Activated CD8-positive, alpha-beta memory T cell treated with anti-CD3 and anti-CD28 coated beads, Interleukin-2, amount 10 ng/mL, durations not matched to agents 7 days and 5 days (primary cell): ENCODE measurements at regions not wholly inside any gene's neighbourhood (a gene's known extent, or its start where the extent isn't known, plus 50 kb on each side); places are given as distances from the start of the nearest gene placed in this dataset.
"Not testable (repeated sequence)": the region's sequence is repeated elsewhere in the genome, so short reads cannot be mapped to it uniquely, and the experiment has no call there.

Source experiments
- ATAC-seq: fragments of 150-1000 bp; cut with Tn5 transposase; one replicate; pipeline ENCODE4 v1.10.0; 2021; ENCODE audit warnings: moderate library complexity
- CTCF ChIA-PET: fragments of 350-600 bp; sonication (Branson Sonifier 250); formaldehyde crosslinking; loops from one replicate; lab custom pipeline; 2021; ENCODE audit warnings: antibody characterized with exemption; lab: Charles Lee
- DNase-seq: peaks from one replicate; pipeline ENCODE4 v3.0.0-alpha.2; 2020
- H3K27ac Mint-ChIP-seq: one replicate; pipeline ENCODE4 v1.8.0; 2021; ENCODE audit warnings: mild to moderate bottlenecking, mixed read lengths
- H3K27me3 Mint-ChIP-seq: one replicate; pipeline ENCODE4 v1.8.0; 2021; ENCODE audit warnings: mixed read lengths
- H3K36me3 Mint-ChIP-seq: one replicate; pipeline ENCODE4 v1.8.0; 2021; ENCODE audit warnings: mild to moderate bottlenecking, mixed read lengths
- H3K4me1 Mint-ChIP-seq: one replicate; pipeline ENCODE4 v1.8.0; 2021; ENCODE audit warnings: mixed read lengths
- H3K4me3 Mint-ChIP-seq: one replicate; pipeline ENCODE4 v1.8.0; 2021; ENCODE audit warnings: mild to moderate bottlenecking, moderate library complexity, mixed read lengths
- H3K9me3 Mint-ChIP-seq: one replicate; pipeline ENCODE4 v1.8.0; 2022; ENCODE audit warnings: low read depth, mixed read lengths

DNA sequence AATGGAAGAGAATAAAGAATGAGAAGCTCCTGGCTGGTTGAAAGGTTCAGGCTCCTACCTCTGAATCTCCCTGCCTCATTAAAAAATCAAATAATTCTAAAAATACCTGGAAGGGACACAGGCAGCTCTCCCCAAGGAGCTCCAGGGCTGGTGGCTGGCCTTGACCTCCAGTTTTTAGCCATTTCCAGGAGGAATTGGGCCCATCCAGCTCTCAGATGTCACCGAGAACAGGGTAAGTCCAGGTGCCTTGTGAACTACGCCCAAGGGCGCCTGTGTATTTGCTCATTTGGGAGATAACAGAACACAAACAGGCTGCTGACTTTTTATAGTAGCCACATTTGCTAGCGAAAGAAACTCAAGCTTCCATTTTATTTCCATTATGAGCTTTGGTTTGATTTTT, 321.0 kb upstream of the C1orf174 start:
- Mint-ChIP-seq H3K27me3 (no peaks in the 10 kb centered on the region), H3K4me1 (no peaks in the 10 kb centered on the region), H3K9me3 (no peaks in the 10 kb centered on the region), H3K36me3 (no peaks in the 10 kb centered on the region), H3K27ac (no peak overlapping the region), H3K4me3 (no peak overlapping the region)
- DNase-seq = no peak
- no peak for ATAC-seq
- CTCF ChIA-PET = interaction anchor here (1.0 kb wide), 1 partner anchor 364 kb away, joined by 3 read pairs; the partner anchor contains the start of gene DFFB

- CTCF ChIA-PET = no interaction called here
- Mint-ChIP-seq H3K4me1 (no peaks in the 10 kb centered on the region), H3K9me3 (no peaks in the 10 kb centered on the region), H3K36me3 (no peaks in the 10 kb centered on the region), H3K27me3 (no peaks in the 10 kb centered on the region), H3K27ac (no peak overlapping the region), H3K4me3 (no peak overlapping the region)
- ATAC-seq (no peak), DNase-seq (no peak)
These were observed 324.8 kb upstream of the C1orf174 start for GRCh38 chr1:4224684-4225467.

GRCh38 chr1:4227986-4228385, 327.9 kb upstream of the C1orf174 start:
- H3K27ac Mint-ChIP-seq = no peak overlapping the region
- no peaks in the 10 kb centered on the region for H3K4me1 Mint-ChIP-seq
- no peaks in the 10 kb centered on the region for H3K9me3 Mint-ChIP-seq
- DNase-seq = no peak
- no peaks in the 10 kb centered on the region for H3K36me3 Mint-ChIP-seq
- ATAC-seq = no peak
- CTCF ChIA-PET = no interaction called here
- H3K27me3 Mint-ChIP-seq = no peaks in the 10 kb centered on the region
- no peak overlapping the region for H3K4me3 Mint-ChIP-seq

DNA sequence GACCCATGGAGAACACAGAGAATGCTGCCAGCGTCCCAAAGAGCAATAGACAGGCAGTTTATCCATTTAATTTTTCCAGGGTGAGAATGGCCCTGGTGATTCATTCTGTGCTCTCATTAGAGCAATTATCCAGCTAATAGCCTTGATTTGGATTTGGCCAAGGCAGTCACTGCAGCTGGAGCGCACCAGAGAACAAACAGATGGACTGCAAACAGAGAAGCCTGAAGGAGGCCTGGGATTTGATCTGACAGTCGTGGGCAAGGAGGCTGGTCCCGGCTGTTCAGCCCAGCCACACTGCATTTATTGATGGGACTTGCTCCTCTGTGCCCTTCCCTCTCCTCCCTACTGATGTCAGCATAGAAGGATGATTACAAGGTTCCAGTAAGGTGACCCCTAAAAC, 353.9 kb upstream of the C1orf174 start:
- Mint-ChIP-seq H3K27ac (no peak overlapping the region), H3K4me1 (no peaks in the 10 kb centered on the region), H3K27me3 (peaks cover 7% of the 10 kb centered on the region), H3K9me3 (peaks cover 4% of the 10 kb centered on the region), H3K36me3 (no peaks in the 10 kb centered on the region), H3K4me3 (no peak overlapping the region)
- ATAC-seq = no peak
- CTCF ChIA-PET = no interaction called here
- DNase-seq = no peak

DNA sequence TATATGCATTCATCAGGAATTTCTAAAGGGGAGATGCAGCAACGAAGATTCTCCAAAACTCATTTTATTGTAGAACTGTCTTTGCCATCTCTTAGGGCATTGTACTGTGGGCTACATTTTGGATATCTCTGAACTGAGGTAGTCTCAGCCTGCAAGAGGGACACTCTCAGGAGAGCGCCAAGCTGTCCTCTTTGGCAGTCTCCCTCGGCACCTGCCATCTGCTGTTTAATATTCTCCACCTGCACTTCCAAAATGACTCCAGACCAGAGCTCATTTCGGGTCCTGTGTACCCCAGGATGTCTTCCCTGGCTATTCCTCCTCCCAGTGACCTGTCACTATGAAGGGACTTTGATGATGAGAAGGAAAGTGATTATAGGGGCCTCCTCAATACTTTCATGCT, 356.3 kb upstream of the C1orf174 start:
- no peaks in the 10 kb centered on the region for H3K36me3 Mint-ChIP-seq
- H3K9me3 Mint-ChIP-seq = peaks cover 7% of the 10 kb centered on the region
- ATAC-seq (no peak), DNase-seq (no peak)
- H3K4me3 Mint-ChIP-seq = no peak overlapping the region
- H3K27ac Mint-ChIP-seq = no peak overlapping the region
- peaks cover 3% of the 10 kb centered on the region for H3K27me3 Mint-ChIP-seq
- CTCF ChIA-PET = no interaction called here
- no peaks in the 10 kb centered on the region for H3K4me1 Mint-ChIP-seq

DNA sequence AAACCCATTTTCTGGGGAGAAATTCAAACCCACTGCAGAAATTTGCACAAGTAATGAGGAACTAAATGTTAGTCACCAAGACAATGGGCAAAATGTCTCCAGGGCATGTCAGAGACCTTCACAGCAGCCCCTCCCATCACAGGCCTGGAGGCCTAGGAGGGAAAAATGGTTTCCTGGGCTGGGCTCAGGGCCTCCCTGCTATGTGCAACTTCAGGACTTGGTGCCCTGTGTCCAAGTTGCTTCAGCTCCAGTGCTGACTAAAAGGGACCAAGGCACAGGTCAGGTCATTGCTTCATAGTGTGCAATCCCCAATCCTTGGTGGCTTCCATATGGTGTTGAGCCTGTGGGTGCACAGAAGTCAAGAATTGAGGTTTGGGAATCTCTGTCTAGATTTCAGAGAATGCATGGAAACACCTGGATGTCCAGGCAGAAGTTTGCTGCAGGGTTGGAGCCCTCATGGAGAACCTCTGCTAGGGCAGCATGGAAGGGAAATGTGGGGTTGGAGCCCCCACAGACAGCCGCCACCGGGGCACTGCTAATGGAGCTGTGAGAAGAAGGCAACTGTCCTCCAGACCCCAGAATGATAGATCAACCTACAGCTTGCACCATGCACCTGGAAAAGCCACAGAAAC, 358.2 kb upstream of the C1orf174 start:
- H3K27ac Mint-ChIP-seq, H3K36me3 Mint-ChIP-seq, ATAC-seq, H3K27me3 Mint-ChIP-seq, H3K4me3 Mint-ChIP-seq, H3K4me1 Mint-ChIP-seq, H3K9me3 Mint-ChIP-seq, DNase-seq, CTCF ChIA-PET: not testable (repeated sequence)

- H3K27ac Mint-ChIP-seq = no peak overlapping the region
- CTCF ChIA-PET = no interaction called here
- no peaks in the 10 kb centered on the region for H3K27me3 Mint-ChIP-seq
- H3K4me1 Mint-ChIP-seq = no peaks in the 10 kb centered on the region
- no peak overlapping the region for H3K4me3 Mint-ChIP-seq
- H3K36me3 Mint-ChIP-seq = no peaks in the 10 kb centered on the region
- ATAC-seq (no peak), DNase-seq (no peak)
- H3K9me3 Mint-ChIP-seq = peaks cover 7% of the 10 kb centered on the region
These were observed 361.3 kb upstream of the C1orf174 start for GRCh38 chr1:4261327-4261726.

DNA sequence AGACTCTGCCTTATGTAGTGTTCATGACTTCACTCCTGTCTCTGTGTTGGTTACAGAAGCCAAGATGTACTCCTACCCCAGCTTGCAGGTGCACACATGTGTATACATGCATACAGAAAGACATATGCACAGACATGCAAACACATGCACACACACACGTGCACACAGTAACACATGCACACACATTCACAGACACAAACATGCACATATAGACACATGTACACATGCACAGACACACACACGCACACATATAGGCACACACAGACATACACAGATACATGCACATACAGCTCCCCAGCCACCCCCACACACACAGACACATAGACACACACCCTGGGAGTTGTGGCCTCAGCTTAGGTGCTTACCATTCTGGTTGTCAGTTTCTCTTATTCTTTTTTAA, 362.6 kb upstream of the C1orf174 start:
- no peaks in the 10 kb centered on the region for H3K36me3 Mint-ChIP-seq
- ATAC-seq = no peak

DNA sequence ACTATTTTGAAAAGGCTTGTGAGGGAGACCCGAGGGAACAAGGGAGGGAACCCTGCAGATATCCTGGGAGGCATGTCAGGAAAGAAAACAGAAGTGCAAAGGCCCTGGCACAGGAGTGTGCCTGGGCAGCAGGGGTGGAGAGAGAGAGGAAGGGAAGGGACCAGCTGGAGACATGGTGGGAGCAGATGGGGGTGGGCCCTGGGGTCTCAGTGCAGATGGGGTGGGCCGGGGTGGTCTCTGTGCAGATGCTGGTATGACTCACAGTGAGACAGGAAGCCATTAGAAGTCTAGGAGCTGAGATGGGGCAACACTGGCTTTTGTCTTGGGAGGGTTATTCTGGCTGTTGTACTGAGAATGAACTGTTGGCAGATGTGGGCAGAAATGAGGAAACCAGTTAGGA, 363.6 kb upstream of the C1orf174 start:
- H3K36me3 Mint-ChIP-seq = no peaks in the 10 kb centered on the region
- DNase-seq = no peak
- CTCF ChIA-PET = no interaction called here
- H3K27ac Mint-ChIP-seq = no peak overlapping the region
- H3K9me3 Mint-ChIP-seq = peaks cover 4% of the 10 kb centered on the region
- peaks cover 3% of the 10 kb centered on the region for H3K4me1 Mint-ChIP-seq
- H3K27me3 Mint-ChIP-seq = no peaks in the 10 kb centered on the region
- no peak overlapping the region for H3K4me3 Mint-ChIP-seq
- ATAC-seq = no peak

More for the DNA sequence above, 362.6 kb upstream of the C1orf174 start:
- peaks cover 3% of the 10 kb centered on the region for H3K4me1 Mint-ChIP-seq
- no peak overlapping the region for H3K4me3 Mint-ChIP-seq
- H3K27me3 Mint-ChIP-seq = no peaks in the 10 kb centered on the region
- CTCF ChIA-PET = no interaction called here
- no peak overlapping the region for H3K27ac Mint-ChIP-seq
- H3K9me3 Mint-ChIP-seq = peaks cover 6% of the 10 kb centered on the region
- no peak for DNase-seq

DNA sequence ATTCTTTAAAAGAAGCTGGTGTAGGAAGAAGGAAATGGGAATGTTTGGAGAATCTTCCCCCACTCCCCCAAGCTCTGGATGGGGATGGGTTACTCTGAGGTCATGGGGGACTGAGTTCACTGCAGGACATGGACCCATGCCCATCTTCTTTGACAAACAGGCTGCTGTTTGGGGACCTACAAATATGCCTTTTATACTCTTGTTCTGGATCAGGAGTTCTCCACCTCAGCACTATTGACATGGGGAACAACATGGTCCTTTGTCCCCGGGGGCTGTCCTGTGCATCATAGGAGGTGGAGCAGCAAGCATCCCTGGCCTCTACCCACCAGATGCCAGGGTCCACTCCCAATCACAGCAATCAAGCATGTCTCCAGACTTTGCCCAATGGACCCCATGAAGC, 365.8 kb upstream of the C1orf174 start:
- CTCF ChIA-PET = no interaction called here
- ATAC-seq (no peak), DNase-seq (no peak)
- Mint-ChIP-seq H3K9me3 (no peaks in the 10 kb centered on the region), H3K27me3 (no peaks in the 10 kb centered on the region), H3K36me3 (no peaks in the 10 kb centered on the region), H3K4me1 (peaks cover 3% of the 10 kb centered on the region), H3K4me3 (no peak overlapping the region), H3K27ac (no peak overlapping the region)

- Mint-ChIP-seq H3K4me1 (peaks cover 3% of the 10 kb centered on the region), H3K36me3 (no peaks in the 10 kb centered on the region), H3K9me3 (no peaks in the 10 kb centered on the region), H3K4me3 (no peak overlapping the region), H3K27ac (no peak overlapping the region), H3K27me3 (no peaks in the 10 kb centered on the region)
- ATAC-seq (no peak), DNase-seq (no peak)
- CTCF ChIA-PET = no interaction called here
These were observed 367.5 kb upstream of the C1orf174 start for GRCh38 chr1:4267381-4268261.

- H3K36me3 Mint-ChIP-seq = no peaks in the 10 kb centered on the region
- no peak overlapping the region for H3K27ac Mint-ChIP-seq
- no peak overlapping the region for H3K4me3 Mint-ChIP-seq
- peaks cover 3% of the 10 kb centered on the region for H3K4me1 Mint-ChIP-seq
- ATAC-seq = no peak
- no peak for DNase-seq
- H3K27me3 Mint-ChIP-seq = peaks cover 2% of the 10 kb centered on the region
- H3K9me3 Mint-ChIP-seq = no peaks in the 10 kb centered on the region
- CTCF ChIA-PET = no interaction called here
These were observed 368.3 kb upstream of the C1orf174 start for GRCh38 chr1:4268262-4268888.

- DNase-seq = no peak
- no peak overlapping the region for H3K27ac Mint-ChIP-seq
- H3K9me3 Mint-ChIP-seq = no peaks in the 10 kb centered on the region
- no peak overlapping the region for H3K4me3 Mint-ChIP-seq
- H3K4me1 Mint-ChIP-seq = peaks cover 3% of the 10 kb centered on the region
- no peak for ATAC-seq
- no peaks in the 10 kb centered on the region for H3K36me3 Mint-ChIP-seq
- CTCF ChIA-PET = no interaction called here
- peaks cover 2% of the 10 kb centered on the region for H3K27me3 Mint-ChIP-seq
These were observed 368.8 kb upstream of the C1orf174 start for GRCh38 chr1:4268889-4269284.
